ENCODE measurements at regions not wholly inside any gene's neighbourhood (a gene's known extent, or its start where the extent isn't known, plus 50 kb on each side); places are given as distances from the start of the nearest gene placed in this dataset.

DNA sequence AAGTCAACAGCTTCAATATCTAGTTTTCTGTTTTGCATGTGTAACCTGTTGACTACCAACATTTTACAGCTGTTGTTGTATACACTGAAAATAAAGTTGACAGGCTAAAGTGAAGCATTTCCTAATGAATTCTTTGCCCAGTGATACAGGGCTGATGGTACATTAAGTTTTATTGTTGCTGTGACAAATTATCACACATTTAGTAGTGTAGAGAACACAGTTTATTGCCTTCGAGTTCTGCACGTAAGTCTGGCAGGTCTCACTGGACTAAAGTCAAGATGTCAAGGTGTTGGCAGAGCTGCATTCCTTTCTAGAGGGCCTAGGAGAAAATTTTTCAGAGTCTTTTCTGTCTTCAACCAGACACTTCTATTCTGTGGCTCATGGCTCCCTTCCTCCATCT lies 184.2 kb downstream of the SLITRK6 start:
- Histone ChIP-seq H3K27ac (no peak overlapping the region), H3K4me3 (no peak overlapping the region), H3K4me1 (no peaks in the 10 kb centered on the region), H3K27me3 (no peaks in the 10 kb centered on the region), H3K36me3 (no peaks in the 10 kb centered on the region), H3K9me3 (no peaks in the 10 kb centered on the region)
- no peak for TF ChIP-seq POLR2AphosphoS5 (IDR thresholded peaks at IDR 0.05)
- TF ChIP-seq EP300 (IDR thresholded peaks at IDR 0.05; ENCODE audit: low read depth) = no peak
- TF ChIP-seq, protein P1, sequence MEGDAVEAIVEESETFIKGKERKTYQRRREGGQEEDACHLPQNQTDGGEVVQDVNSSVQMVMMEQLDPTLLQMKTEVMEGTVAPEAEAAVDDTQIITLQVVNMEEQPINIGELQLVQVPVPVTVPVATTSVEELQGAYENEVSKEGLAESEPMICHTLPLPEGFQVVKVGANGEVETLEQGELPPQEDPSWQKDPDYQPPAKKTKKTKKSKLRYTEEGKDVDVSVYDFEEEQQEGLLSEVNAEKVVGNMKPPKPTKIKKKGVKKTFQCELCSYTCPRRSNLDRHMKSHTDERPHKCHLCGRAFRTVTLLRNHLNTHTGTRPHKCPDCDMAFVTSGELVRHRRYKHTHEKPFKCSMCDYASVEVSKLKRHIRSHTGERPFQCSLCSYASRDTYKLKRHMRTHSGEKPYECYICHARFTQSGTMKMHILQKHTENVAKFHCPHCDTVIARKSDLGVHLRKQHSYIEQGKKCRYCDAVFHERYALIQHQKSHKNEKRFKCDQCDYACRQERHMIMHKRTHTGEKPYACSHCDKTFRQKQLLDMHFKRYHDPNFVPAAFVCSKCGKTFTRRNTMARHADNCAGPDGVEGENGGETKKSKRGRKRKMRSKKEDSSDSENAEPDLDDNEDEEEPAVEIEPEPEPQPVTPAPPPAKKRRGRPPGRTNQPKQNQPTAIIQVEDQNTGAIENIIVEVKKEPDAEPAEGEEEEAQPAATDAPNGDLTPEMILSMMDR (IDR thresholded peaks at IDR 0.05) = no peak
- TF ChIP-seq POLR2A (IDR thresholded peaks at IDR 0.05) = no peak
- in situ Hi-C loops (cut with MboI; ENCODE audit: low pct_ligation_motif_present in 1 of 4, low pct_unique_long_range_greater_than_20kb in 1 of 4, low sequenced_read_pairs in 3 of 4) = no loop called here
- no peak for DNase-seq
- intact Hi-C loops (cut with DNase I; ENCODE audit: low total_unique reads) = no loop called here
- 46 to 50% methylated on average over 2 of the region's 2 CpGs for WGBS, 2 donors (ENCODE audit: low coverage in 1 of 2)

- TF ChIP-seq POLR2AphosphoS5 (IDR thresholded peaks at IDR 0.05) (no peak), POLR2A (IDR thresholded peaks at IDR 0.05) (no peak), EP300 (IDR thresholded peaks at IDR 0.05; ENCODE audit: low read depth) (no peak)
- TF ChIP-seq, protein P1 (IDR thresholded peaks at IDR 0.05) = no peak
- intact Hi-C loops (cut with DNase I; ENCODE audit: low total_unique reads) (no loop called here), in situ Hi-C loops (cut with MboI; ENCODE audit: low pct_ligation_motif_present in 1 of 4, low pct_unique_long_range_greater_than_20kb in 1 of 4, low sequenced_read_pairs in 3 of 4) (no loop called here)
- no peaks in the 10 kb centered on the region for H3K36me3 ChIP-seq
- no peaks in the 10 kb centered on the region for H3K4me1 ChIP-seq
- H3K27ac ChIP-seq = no peak overlapping the region
- no peaks in the 10 kb centered on the region for H3K9me3 ChIP-seq
- no peak for DNase-seq
- 60 to 78% methylated on average over 2 of the region's 2 CpGs for WGBS, 2 donors (ENCODE audit: low coverage in 1 of 2)
- H3K4me3 ChIP-seq = no peak overlapping the region
- H3K27me3 ChIP-seq = no peaks in the 10 kb centered on the region
Measured at GRCh38 chr13:85610024-85610423, 189.2 kb downstream of the SLITRK6 start.

DNA sequence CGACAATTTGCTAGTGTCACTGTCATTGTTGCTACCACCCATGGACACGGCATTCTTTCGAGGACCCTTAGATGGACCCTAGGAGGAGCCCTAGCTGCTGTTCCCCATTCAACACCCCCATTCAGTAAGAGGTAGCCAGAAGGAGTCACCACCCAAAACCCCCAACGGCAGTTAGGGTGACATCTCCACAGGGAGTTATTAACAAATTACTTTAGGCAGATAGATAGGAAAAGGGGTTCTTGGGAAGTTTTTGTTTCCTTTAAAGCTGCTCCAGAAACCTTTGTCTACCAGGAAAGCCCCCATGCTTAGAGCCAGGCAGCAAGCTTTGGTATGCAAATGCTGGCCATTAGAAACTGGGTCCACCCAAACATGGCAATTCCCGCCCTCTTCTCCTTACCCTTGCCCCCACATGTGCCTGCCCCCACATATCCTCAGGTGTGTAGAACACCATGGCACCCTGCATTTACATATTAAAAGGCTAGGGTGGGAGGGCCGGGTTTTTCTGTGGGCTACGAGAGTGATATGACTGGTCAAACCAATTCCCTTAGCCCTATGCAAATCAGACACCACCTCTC lies 190.9 kb downstream of the SLITRK6 start:
- in situ Hi-C loops (cut with MboI; ENCODE audit: low pct_ligation_motif_present in 1 of 4, low pct_unique_long_range_greater_than_20kb in 1 of 4, low sequenced_read_pairs in 3 of 4) (no loop called here), intact Hi-C loops (cut with DNase I; ENCODE audit: low total_unique reads) (no loop called here)
- no peak for DNase-seq
- Histone ChIP-seq H3K27ac (no peak overlapping the region), H3K36me3 (no peaks in the 10 kb centered on the region), H3K27me3 (no peaks in the 10 kb centered on the region), H3K4me3 (no peak overlapping the region), H3K4me1 (no peaks in the 10 kb centered on the region), H3K9me3 (no peaks in the 10 kb centered on the region)
- TF ChIP-seq, protein P1 (IDR thresholded peaks at IDR 0.05) = no peak
- no peak for TF ChIP-seq POLR2AphosphoS5 (IDR thresholded peaks at IDR 0.05)
- TF ChIP-seq EP300 (IDR thresholded peaks at IDR 0.05; ENCODE audit: low read depth) = no peak
- WGBS, 2 donors (ENCODE audit: low coverage in 1 of 2) = 66 to 74% methylated on average over 4 to 7 of the region's 7 CpGs

GRCh38 chr13:85603735-85604134 lies 195.5 kb downstream of the SLITRK6 start:
- intact Hi-C loops (cut with DNase I; ENCODE audit: low total_unique reads) = no loop called here
- Histone ChIP-seq H3K4me3 (no peak overlapping the region), H3K36me3 (no peaks in the 10 kb centered on the region), H3K9me3 (no peaks in the 10 kb centered on the region), H3K4me1 (no peaks in the 10 kb centered on the region), H3K27ac (no peak overlapping the region), H3K27me3 (no peaks in the 10 kb centered on the region)
- no peak for DNase-seq
- TF ChIP-seq, protein P1 (IDR thresholded peaks at IDR 0.05) = no peak
- TF ChIP-seq EP300 (IDR thresholded peaks at IDR 0.05; ENCODE audit: low read depth) = no peak
- no peak for TF ChIP-seq POLR2AphosphoS5 (IDR thresholded peaks at IDR 0.05)
- no peak for TF ChIP-seq POLR2A (IDR thresholded peaks at IDR 0.05)
- WGBS, 2 donors (ENCODE audit: low coverage in 1 of 2) = 82% methylated on average over 1 of the region's 1 CpG
- in situ Hi-C loops (cut with MboI; ENCODE audit: low pct_ligation_motif_present in 1 of 4, low pct_unique_long_range_greater_than_20kb in 1 of 4, low sequenced_read_pairs in 3 of 4) = no loop called here
